ENCODE measurements at regions not wholly inside any gene's neighbourhood (a gene's known extent, or its start where the extent isn't known, plus 50 kb on each side); places are given as distances from the start of the nearest gene placed in this dataset.

GRCh38 chr3:152524198-152525140 is 255.7 kb downstream of the MBNL1 start (continued):
- TF ChIP-seq ZNF639 (CRISPR knock-in tag; conservative IDR thresholded peaks at IDR 0.05 in 1 of 2, IDR thresholded peaks at IDR 0.05 in 1 of 2) (no peak), POLR3G (IDR thresholded peaks at IDR 0.05; ENCODE audit: extremely low read depth, insufficient read length, insufficient replicate concordance) (no peak), THRB (CRISPR knock-in tag; conservative IDR thresholded peaks at IDR 0.05) (no peak), MAFK (IDR thresholded peaks at IDR 0.05; ENCODE audit: low read length) (no peak), SETDB1 (IDR thresholded peaks at IDR 0.05; ENCODE audit: low read length) (no peak), U2AF1 (optimal IDR thresholded peaks at IDR 0.05; ENCODE audit: low read depth, low read length) (no peak), FOXA3 (CRISPR knock-in tag; conservative IDR thresholded peaks at IDR 0.05 in 1 of 2, IDR thresholded peaks at IDR 0.05 in 1 of 2) (0 out of 4 replicates have a peak, but pooled peaks of 1 of the 2 experiments have one; percentile 26), CREBBP (IDR thresholded peaks at IDR 0.05; ENCODE audit: low read depth, low read length) (no peak), BCLAF1 (IDR thresholded peaks at IDR 0.05; ENCODE audit: borderline replicate concordance in 1 of 2, control insufficient read depth in 1 of 2, low read depth in 2 of 2, low read length in 1 of 2) (no peak), NKRF (IDR thresholded peaks at IDR 0.05; ENCODE audit: borderline replicate concordance) (no peak), ZNF740 (CRISPR knock-in tag; IDR thresholded peaks at IDR 0.05) (no peak), ZNF740 (tag; IDR thresholded peaks at IDR 0.05) (no peak), XRCC5 (IDR thresholded peaks at IDR 0.05; ENCODE audit: low read depth, low read length) (no peak), ZNF445 (CRISPR knock-in tag; IDR thresholded peaks at IDR 0.05; ENCODE audit: low read depth) (no peak), TBP (optimal IDR thresholded peaks at IDR 0.05; ENCODE audit: low read depth, low read length) (no peak)

Data from K562 (cell line).